NCI-H2029 treated with DMSO at 0.1 percent for 48 hours (cell line): ENCODE measurements at regions not wholly inside any gene's neighbourhood (a gene's known extent, or its start where the extent isn't known, plus 50 kb on each side); places are given as distances from the start of the nearest gene placed in this dataset.
"Not testable (repeated sequence)": the region's sequence is repeated elsewhere in the genome, so short reads cannot be mapped to it uniquely, and the experiment has no call there.

Experiments used
- DNase-seq: peaks from one replicate; lab custom pipeline; 2025; lab: John Stamatoyannopoulos, UW

- no peak for DNase-seq
Measured at GRCh38 chr4:186481998-186482790, 73.2 kb downstream of the MTNR1A start.

GRCh38 chr4:186475202-186475601, 80.2 kb downstream of the MTNR1A start:
- DNase-seq = no peak

- DNase-seq = no peak
Measured at GRCh38 chr4:186473933-186474332, 81.4 kb downstream of the MTNR1A start.

GRCh38 chr4:186472948-186473347, 82.4 kb downstream of the MTNR1A start:
- no peak for DNase-seq

- no peak for DNase-seq
Measured at GRCh38 chr4:186471441-186471840, 83.9 kb downstream of the MTNR1A start.

GRCh38 chr4:186458050-186458449, 97.3 kb downstream of the MTNR1A start:
- no peak for DNase-seq

- no peak for DNase-seq
Measured at GRCh38 chr4:186451982-186452381, 103.4 kb downstream of the MTNR1A start.

GRCh38 chr4:186449954-186450353, 105.4 kb downstream of the MTNR1A start:
- no peak for DNase-seq

- no peak for DNase-seq
Measured at GRCh38 chr4:186445040-186445439, 110.3 kb downstream of the MTNR1A start.

- no peak for DNase-seq
Measured at GRCh38 chr4:186441502-186441901, 113.9 kb downstream of the MTNR1A start.

- no peak for DNase-seq
Measured at GRCh38 chr4:186428481-186428880, 126.9 kb downstream of the MTNR1A start.

- DNase-seq = no peak
Measured at GRCh38 chr4:186424745-186425144, 130.6 kb downstream of the MTNR1A start.

GRCh38 chr4:186422296-186422695, 133.1 kb downstream of the MTNR1A start:
- no peak for DNase-seq

- DNase-seq = no peak
Measured at GRCh38 chr4:186416451-186417060, 138.8 kb downstream of the MTNR1A start.

GRCh38 chr4:186414390-186414789, 141.0 kb downstream of the MTNR1A start:
- DNase-seq = no peak

GRCh38 chr4:186405957-186406356, 140.0 kb downstream of the F11 start:
- DNase-seq = no peak

GRCh38 chr4:186404562-186405134, 138.7 kb downstream of the F11 start:
- DNase-seq = no peak

- DNase-seq = no peak
Measured at GRCh38 chr4:186400676-186401075, 134.7 kb downstream of the F11 start.

GRCh38 chr4:186392017-186392416, 126.0 kb downstream of the F11 start:
- no peak for DNase-seq

- DNase-seq = not testable (repeated sequence)
Measured at GRCh38 chr4:186384328-186384727, 118.3 kb downstream of the F11 start.

GRCh38 chr4:186368281-186368680, 102.3 kb downstream of the F11 start:
- no peak for DNase-seq

- no peak for DNase-seq
Measured at GRCh38 chr4:186366326-186366725, 100.3 kb downstream of the F11 start.

GRCh38 chr4:186363038-186363437, 97.0 kb downstream of the F11 start:
- DNase-seq = not testable (repeated sequence)
